HG03064 (cell line): ENCODE measurements at regions not wholly inside any gene's neighbourhood (a gene's known extent, or its start where the extent isn't known, plus 50 kb on each side); places are given as distances from the start of the nearest gene placed in this dataset.

Experiments used
- ATAC-seq: cut with Tn5 transposase; IDR thresholded peaks from one replicate; pipeline ENCODE4 v1.9.1; 2021; ENCODE audit warnings: low read depth; ENCODE audit not compliant: unreplicated experiment

DNA sequence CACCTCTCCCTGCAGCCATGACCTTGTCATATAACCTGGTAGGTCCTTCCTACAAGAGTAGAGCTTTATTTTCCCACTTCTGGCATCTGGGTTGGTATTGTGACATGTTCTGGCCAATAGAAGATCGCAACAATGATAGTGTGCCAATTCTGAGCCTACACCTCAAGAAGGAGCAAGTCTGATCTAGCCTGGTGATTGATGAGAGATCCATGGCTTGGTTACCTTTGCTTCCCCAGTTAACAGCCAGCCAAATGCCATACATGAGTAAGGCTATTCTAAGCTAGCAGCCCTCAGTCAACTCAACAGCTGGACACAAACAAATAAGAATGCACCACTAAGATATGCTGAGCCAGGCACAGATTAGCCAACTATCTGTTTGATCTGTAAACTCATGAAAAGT lies 226.7 kb downstream of the LMO4 start:
- no peak for ATAC-seq

DNA sequence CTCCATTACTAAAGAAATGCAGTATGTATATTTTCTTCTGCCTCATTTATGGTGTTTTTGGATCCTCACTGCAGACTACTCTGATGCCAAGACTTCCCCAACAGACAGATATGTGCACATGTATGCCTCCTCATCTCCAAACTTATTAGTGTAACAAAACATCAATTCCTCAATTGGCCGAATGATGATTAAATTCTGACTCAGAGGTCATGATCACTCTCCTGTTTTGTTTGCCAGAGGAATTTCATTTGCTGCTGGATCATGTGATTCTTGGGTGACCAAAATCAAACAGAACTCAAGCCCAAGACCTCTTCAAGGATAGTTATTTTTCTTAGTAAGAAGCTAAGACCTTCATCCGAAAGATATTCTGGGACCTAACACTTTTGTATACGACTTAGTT lies 227.6 kb downstream of the LMO4 start:
- ATAC-seq, result no peak

DNA sequence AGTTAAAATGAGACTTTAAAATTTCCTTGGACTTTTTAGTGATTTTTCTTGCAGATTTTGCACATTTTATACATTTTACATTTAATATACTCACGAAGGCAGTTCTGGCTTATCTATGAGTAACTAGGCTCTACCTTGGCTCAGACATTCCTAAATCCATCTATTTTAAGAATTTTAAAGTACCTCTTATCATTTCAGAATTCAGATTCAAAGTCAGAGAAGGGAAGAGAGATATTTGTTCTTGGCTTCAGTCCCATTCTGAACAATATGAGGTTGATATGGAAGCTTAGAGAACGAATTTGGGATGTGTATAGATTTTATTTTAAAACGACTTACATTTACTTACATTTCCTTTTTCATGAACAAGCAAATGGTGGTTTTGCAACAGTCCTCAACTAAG lies 230.2 kb downstream of the LMO4 start:
- ATAC-seq, result no peak

DNA sequence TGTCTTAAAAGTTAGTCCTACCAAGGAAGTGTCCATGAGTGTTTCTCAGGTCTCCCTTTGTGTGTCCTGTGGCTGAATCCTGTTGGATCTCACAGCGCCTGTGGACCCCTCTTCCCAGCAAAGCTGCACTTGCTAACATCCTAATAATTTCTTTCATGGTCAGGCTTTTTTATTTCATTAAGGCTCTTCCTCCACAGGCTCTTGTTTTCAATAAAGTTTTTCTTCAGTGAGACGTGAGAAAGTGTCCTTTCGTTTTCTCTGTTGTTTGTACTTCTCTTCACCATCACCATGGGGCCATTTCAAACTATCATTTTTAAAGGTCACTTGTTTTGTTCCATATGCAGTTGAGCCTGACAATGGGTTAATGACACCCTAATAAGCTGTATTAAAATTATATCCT lies 231.5 kb downstream of the LMO4 start:
- no peak for ATAC-seq

DNA sequence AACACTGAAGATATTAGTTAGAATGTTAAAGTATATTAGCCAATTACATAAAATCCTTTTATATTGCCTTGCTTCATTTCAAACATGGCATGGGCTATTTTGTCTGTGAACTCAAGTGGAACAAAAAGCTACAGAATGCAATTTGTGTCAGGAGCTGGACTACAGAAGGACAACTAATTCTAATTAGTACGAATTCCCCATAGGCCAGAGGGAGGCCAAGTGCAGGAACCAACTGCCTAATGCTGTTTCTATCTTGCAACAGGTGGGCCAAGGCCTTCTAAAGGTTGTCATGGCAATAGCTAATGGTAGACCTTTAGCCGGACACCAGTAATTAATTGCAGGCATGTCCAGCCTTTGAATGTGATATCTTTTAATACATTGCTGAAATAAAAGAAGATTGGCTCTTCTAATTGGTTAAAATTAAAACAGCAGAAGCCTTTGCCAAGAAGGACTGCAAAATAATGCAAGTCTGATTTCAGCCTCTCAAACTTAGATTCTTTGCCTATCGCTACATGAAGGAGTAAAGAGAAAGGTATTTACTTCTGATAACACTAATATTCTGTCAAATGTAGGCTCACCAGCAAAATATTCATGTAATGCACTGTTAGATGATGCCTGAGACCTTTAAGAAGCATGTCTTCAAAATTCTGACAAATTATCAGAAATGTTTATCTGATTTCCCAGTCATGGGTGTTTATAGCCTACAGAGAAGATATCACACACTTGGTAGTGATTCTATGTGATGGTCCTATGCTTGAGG lies 232.1 kb downstream of the LMO4 start:
- ATAC-seq, result no peak

DNA sequence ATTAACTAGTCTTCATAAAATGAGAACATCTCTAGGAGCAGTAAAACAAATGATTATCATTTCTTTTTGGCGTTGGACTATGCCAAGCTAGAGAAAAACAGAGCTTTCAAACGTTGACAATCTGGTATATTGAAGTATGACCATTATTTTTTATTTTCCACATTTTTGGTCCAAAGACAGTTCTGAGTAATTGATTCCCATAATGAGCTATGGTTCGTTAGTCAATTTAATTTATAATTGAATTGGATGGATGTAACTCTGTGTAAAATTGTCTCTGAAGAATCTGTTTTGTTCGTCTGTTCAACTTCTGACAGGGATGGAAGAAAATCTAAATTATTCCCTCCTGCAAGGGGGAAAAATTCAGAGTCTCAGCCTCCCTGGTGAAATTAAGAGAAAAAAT lies 234.5 kb downstream of the LMO4 start:
- ATAC-seq, result no peak

DNA sequence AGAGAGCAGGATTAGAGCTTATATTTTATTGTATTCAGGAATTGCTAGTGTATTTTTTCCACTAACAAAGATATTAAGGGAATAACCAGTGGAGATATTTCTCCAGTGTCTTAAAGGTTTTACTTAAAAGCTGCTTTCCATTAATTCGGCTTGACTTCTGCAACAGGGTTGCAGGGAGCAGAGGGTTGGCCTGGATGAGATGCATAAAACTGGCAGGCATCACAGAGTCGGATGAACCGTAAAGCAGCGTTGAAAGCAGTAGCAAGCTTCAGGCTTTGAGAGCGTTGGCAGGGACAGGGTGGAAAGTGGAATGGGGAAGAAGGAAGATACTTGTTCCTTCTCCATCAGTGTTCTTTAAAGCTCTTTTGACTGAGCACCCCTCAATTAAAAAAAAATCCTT lies 237.2 kb downstream of the LMO4 start:
- ATAC-seq, result no peak

DNA sequence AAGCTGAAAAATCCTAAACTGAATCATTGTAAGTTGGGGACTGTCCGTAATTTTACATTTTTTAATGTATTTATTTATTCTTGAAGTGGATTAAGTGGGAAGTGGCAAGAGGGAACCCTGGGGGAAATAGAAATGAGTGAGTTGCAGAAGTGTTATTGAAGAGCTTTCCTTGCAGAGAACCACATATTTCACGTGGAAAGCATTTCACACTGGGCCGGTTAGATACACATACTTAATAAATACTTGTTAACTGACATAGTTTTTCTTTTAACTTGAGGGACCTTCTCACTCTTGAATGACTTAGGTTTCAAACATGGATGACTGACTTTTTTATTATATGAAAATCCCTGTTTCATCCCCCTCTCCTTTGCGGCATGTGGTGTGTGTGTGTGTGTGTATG lies 239.3 kb downstream of the LMO4 start:
- ATAC-seq, result no peak

DNA sequence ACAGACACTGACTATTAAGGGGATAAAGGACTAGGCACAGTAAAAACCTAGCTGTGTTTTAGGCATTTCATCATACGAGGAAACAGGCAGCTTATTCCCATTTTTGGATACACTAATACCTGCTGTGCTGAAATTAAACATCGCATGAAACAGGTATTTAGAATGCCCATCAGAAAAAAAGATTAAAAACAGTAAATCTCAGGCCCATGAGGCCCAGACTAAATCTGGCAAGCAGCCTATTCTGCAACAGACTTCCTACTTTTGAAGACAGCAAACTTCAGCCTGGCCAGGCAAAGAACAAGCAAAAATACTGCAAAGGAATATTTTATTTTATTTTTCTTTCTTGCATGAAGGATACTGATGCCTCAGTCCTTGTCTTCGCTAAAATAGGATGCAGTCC lies 240.2 kb downstream of the LMO4 start:
- ATAC-seq, result no peak

DNA sequence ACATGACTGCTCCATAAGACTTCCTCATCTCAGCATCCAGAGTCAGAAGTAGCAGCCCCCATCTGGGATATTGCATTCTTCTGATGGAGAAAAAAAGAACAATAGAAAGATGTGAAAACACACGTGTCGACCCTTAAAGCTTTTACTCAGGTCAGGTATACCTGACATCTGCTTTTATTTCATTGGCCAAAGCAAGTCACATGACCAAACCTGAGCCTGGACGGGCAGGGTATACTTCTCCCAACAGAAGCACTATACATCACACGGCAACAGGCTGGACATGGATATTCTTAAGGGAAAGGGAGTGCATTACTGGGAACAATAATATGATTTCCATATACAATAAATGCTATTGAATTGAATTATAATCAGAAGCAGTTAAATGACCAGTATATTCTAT lies 243.3 kb downstream of the LMO4 start:
- no peak for ATAC-seq

DNA sequence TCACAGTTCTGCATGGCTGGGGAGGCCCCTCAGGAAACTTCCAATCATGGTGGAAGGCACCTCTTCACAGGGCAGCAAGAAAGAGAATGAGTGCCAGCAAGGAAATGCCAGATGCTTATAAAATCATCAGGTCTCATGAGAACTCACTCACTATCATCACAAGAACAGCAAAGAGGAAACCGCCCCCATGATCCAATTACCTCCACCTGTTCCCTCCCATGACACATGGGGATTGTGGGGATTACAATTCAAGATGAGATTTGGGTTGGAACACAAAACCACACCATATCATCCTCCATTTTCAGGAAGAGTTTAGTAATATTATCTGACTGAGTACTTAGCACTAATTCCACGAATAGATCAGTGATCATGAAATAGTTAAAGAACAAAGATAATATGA lies 244.2 kb downstream of the LMO4 start:
- no peak for ATAC-seq

DNA sequence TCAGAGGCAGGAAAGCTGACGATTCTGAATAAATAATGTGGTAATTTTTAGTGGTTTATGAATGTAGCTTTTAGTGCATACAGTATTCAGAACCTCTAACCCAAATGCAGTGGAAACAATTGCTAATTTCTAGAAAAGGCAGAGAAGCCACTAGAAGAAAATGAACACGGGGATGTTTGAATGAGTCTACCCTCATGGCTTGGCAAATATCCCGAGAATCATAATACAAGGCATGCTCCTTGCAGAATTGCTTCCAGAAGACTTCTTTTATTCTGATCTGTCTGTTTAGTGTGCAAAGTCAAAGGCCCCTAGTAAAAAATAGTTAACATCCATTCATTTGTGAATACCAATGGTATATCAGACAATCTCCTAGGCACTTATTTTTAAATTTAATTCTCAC lies 246.8 kb downstream of the LMO4 start:
- ATAC-seq, result no peak

DNA sequence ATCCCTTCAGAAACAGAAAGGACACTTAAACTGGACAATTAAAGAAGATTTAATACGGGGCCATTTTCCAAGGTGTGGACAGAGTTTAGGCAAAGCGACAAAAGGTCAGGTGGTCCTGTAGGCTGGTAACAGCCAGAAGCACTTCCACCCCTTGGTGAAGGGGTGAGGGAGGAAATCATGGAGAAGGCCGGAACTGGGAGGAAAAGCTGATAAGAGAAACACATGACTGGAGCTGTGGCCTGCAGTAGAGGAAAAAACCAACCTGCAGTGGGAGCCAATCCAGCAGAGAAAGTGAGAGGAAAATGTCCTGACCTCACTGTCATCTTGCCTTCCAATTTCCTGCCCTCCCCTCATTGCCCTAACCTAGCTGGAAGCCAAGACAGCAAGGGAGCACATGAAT lies 249.8 kb downstream of the LMO4 start:
- ATAC-seq, result no peak

DNA sequence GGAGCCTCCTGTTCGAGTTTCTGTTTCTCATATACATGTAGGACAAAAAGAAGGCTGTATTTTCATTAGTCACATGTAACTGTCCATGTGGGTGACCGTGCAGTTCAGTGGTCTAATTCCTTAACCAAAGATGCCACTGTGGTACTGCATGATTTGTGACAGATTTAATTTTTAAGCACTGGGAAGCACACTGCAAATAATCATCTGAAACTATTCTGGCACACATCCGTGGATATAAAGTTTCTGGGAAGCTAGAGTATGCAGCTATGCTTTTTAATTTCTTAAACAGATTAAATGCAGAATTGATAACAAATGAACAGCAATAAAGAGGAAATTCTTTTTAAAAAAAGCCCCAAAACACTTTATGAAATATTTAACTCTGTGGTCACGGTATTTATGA lies 254.8 kb downstream of the LMO4 start:
- ATAC-seq, result no peak

DNA sequence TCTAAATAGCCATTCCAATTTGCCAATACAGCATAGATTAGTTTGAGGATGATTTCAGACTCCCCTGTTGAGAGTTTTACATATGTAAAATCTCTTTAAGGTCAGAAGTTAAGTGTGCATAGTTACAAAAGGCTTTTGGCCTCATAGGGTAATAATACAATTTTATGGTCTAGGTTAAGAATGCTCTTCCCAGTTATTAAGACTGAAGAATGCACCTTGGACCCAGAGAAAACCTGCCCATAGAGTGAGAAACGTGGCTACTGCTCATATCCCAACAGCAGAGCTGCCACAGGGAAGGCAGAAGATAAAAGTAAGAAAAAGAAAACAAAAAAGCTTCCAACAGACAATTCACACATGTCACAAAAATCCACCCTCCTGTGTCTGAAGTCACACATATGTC lies 255.9 kb downstream of the LMO4 start:
- no peak for ATAC-seq

DNA sequence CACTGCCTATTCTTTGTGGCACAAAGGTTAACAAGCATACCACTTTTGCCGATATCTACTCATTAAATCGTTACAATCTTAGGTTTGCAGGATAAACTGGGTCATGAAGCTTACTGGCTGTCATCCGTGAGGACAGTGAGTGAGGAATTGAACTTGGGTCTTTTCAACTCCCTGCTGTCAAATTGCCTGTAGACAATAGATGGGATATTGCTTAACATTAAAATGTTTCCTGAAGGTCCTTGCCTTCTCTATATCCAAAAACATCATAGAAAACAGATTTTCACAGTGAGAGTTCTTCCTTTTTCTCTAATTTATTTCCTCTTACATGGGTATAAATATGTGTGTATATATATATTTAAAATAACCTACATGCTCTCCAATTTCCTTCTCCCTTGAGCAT lies 257.8 kb downstream of the LMO4 start:
- no peak for ATAC-seq

DNA sequence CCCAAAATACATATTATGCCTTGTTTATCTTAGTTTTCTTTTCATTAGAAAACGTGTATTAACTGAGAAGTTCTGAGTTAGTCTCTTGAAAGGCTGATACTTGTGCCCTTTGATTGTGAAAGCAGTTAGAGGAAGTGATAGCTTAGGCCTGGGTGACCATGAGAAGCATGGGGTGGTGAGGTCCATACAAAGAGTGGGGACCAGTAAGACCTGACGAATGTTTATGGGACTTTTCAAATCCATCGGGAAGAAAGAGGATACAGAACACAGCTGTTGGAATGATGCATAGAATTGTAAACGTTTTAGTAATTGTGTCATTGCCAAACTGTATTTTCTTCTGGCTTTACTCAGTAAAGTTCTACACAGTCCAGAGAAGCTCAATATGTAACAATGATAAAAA lies 259.8 kb downstream of the LMO4 start:
- ATAC-seq, result no peak

DNA sequence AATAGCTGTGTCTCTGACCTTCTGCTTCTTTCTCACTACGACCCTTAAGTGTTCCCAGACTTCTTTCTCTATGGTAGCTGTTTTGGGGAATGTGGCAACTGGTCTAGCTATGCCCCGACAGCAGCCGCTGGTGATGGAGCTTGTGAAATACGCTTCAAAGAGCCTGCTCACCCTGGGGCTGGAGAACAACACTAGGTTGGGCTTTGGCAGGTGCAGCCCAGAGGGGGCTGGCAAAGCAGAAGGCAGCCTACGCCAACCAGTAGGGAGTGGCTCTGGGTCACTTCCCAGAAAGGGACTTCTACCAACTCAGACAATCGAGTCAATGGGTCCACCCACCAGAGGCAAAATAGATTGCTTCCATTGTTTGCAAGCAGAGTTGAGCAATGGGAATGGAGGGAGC lies 262.8 kb downstream of the LMO4 start:
- no peak for ATAC-seq

DNA sequence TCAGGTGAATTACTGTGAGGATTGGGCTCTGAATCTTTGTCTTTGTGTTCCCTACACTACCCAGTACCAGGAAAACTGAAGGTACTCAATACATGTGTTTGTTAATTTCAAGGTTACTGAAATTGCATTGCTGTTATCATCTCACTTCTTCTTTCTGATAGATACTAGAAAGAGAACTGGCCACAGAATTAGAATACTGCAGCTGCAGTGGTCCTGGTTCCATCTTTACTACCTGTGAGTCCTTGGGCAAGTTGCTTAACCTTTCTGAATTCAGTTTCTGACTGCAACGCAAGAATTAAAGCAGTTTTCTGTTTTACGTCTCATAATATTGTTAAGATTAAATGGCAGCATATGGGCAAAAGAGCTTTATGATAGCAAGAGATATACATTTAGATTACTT lies 263.5 kb downstream of the LMO4 start:
- ATAC-seq, result peak; percentile 76

DNA sequence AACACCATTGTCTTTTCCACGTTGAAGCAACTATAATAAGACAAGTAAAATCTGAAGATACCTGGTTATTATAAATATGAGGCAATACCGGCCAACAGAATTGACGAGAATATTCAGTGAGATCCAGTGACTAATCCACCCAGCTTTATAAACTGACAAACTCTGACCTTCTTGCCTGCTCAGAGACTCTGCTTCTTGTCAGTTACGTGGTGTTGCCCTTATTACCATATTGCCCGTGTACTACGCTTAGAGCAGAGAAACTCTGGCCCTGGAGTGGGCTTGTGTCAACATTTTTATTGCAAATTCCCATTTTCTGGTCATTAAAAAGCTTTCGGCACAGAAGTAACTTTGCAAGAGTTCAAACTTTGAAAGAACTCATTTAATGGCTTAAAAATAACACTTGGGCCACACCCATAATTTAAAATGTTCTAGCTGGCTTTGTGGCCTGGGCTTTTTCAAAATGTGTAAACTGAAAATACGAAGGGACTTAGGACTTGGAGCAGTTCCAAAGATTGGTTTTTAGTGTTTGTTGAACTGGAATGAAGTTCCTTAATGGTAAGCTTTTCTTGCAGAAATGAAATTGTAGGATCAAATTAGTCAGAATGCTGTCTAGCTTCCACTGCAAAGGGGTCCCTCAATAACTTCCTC lies 266.2 kb downstream of the LMO4 start:
- ATAC-seq, result no peak

DNA sequence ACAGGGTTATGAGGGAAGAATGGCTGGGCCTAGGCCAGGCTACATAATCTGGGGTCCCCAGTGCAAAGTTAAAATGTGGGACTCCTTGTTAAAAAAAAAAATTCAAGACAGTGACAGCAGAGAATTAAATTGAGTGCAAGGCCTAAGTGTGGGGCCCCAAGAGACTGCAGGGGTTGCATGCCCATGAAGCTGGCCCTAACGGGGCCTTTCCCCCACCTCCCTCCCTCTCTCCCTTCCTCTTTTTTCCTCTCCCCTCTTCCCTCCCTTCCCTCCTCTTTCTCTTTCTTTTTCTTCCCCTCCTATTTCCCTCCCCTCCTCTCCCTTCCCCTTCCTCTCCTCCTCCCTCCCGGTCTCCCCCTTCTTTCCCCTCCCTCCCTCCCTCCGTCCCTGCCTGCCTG lies 266.7 kb downstream of the LMO4 start:
- no peak for ATAC-seq

DNA sequence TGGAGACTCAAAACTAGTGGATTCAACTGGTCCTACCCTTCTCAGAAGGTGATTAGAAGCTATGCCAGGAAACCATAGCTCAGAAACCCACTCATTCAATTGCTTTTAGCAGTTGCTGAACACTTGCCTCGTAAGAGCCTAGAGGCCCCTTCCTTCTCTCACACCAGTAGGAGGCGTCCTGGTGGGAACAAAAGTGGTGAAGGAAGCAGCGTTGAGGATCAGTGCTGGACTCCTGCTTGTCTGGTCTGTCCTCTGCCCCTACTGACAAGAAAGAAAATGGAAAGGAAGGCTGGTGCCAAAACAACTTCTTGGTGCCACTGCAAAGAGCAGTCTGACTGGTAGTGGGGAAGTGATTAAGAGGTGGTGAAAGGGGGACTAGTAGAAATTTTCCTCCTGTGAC lies 269.7 kb downstream of the LMO4 start:
- ATAC-seq, result no peak

DNA sequence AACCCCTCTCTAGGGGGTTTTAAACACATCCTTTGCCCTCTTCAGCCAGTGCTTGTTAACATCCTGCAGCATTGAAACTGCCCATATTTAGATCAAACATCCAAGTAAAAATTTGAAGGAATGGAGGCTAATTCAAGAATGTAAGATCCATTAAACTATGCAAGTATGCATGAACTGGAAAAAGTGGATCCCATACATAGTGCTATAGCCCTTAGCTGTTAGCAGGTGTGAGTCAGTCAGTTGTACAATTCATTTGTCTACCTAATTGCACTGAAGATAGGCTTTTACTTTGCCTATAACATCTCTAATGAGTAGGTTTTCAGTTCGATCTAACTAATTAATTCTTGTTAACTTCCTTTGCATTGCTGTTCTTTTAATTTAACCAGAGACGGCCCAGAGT lies 270.9 kb downstream of the LMO4 start:
- no peak for ATAC-seq
